Neural progenitor cell (in vitro differentiated cells): ENCODE measurements at regions not wholly inside any gene's neighbourhood (a gene's known extent, or its start where the extent isn't known, plus 50 kb on each side); places are given as distances from the start of the nearest gene placed in this dataset.

Experiments used
- DNase-seq: peaks from one replicate; pipeline ENCODE4 v3.0.0-alpha.2; 2016; ENCODE audit warnings: low spot score
- H2AFZ ChIP-seq: fragments of 200-600 bp; sonication (generic); replicated peaks from 2 replicates; pipeline ENCODE4 v1.6.1; 2016; ENCODE audit warnings: antibody characterized with exemption
- H3F3A ChIP-seq: fragments of 200-600 bp; sonication (generic); 2 replicates; pipeline ENCODE4 v1.6.1; 2016; ENCODE audit warnings: antibody characterized with exemption, low read depth
- H3K27ac ChIP-seq: fragments of 200-600 bp; sonication (generic); 2 replicates; pipeline ENCODE4 v1.5.1; 2016; ENCODE audit warnings: mild to moderate bottlenecking
- H3K27me3 ChIP-seq: fragments of 200-600 bp; sonication (generic); 2 replicates; pipeline ENCODE4 v1.6.1; 2016; ENCODE audit warnings: mild to moderate bottlenecking, moderate library complexity
- H3K36me3 ChIP-seq: fragments of 200-600 bp; sonication (generic); 2 replicates; pipeline ENCODE4 v1.5.1; 2016
- H3K4me1 ChIP-seq: fragments of 200-600 bp; sonication (generic); 2 replicates; pipeline ENCODE4 v1.6.1; 2016; ENCODE audit warnings: mixed run types
- H3K4me2 ChIP-seq: fragments of 200-600 bp; sonication (generic); 2 replicates; pipeline ENCODE4 v1.6.1; 2016
- H3K4me3 ChIP-seq: fragments of 200-600 bp; sonication (generic); 2 replicates; pipeline ENCODE4 v1.5.1; 2016
- H3K79me2 ChIP-seq: fragments of 200-600 bp; sonication (generic); 2 replicates; pipeline ENCODE4 v1.6.1; 2016; ENCODE audit warnings: low read depth
- H3K9ac ChIP-seq: fragments of 200-600 bp; sonication (generic); 2 replicates; pipeline ENCODE4 v1.6.1; 2016
- H3K9me3 ChIP-seq: fragments of 200-600 bp; sonication (generic); 2 replicates; pipeline ENCODE4 v1.5.1; 2016; ENCODE audit warnings: low read depth
- H4K20me1 ChIP-seq: fragments of 200-600 bp; sonication (generic); 2 replicates; pipeline ENCODE4 v1.6.1; 2016; ENCODE audit warnings: low read depth
- H3K27ac Mint-ChIP-seq: 3 replicates; pipeline ENCODE4 v1.8.0; 2021; ENCODE audit warnings: mixed read lengths
- H3K27me3 Mint-ChIP-seq: 2 replicates; pipeline ENCODE4 v1.8.0; 2022; ENCODE audit warnings: low read depth, mild to moderate bottlenecking, inconsistent platforms, moderate library complexity, mixed read lengths; ENCODE audit not compliant: insufficient read depth
- H3K36me3 Mint-ChIP-seq: 3 replicates; pipeline ENCODE4 v1.8.0; 2021; ENCODE audit warnings: mixed read lengths
- H3K4me1 Mint-ChIP-seq: 3 replicates; pipeline ENCODE4 v1.8.0; 2021; ENCODE audit warnings: mixed read lengths
- H3K4me3 Mint-ChIP-seq: 3 replicates; pipeline ENCODE4 v1.8.0; 2021; ENCODE audit warnings: mild to moderate bottlenecking, moderate library complexity, mixed read lengths
- H3K9me3 Mint-ChIP-seq: 3 replicates; pipeline ENCODE4 v1.8.0; 2020; ENCODE audit warnings: mixed read lengths
- CTCF ChIP-seq: fragments of 200-600 bp; sonication (generic); IDR thresholded peaks from 2 replicates; pipeline ENCODE4 v1.5.1; 2017; ENCODE audit warnings: antibody characterized with exemption, mild to moderate bottlenecking
- EZH2 ChIP-seq: fragments of 200-600 bp; sonication (generic); IDR thresholded peaks from 2 replicates; pipeline ENCODE4 v1.6.1; 2017; ENCODE audit warnings: antibody characterized with exemption, mild to moderate bottlenecking, moderate library complexity
- EZH2phosphoT487 ChIP-seq: fragments of 200-600 bp; sonication (generic); IDR thresholded peaks from 2 replicates; pipeline ENCODE4 v1.6.1; 2017; ENCODE audit warnings: antibody characterized with exemption

DNA sequence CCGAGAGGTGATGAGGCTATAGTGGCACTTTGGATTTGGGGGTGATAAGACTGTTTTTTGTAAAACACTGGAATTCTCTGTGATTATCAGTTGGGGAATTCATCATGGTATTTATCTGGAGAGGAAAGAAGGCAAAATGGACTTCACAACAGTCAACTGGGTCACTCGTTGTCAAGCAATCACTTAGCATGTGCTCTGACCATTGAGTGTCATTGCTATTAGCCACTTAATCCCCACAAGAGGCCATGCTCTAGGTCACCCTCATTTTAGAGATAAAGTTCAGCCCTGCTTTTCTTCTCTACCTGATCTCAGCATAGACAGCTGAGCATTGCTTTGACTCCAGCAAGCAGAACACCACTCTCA lies 160.1 kb upstream of the PITX1 start:
- H2AFZ ChIP-seq: no peak overlapping the region
- peaks cover 72% of the 10 kb centered on the region for H3K27me3 ChIP-seq
- peaks cover 11% of the 10 kb centered on the region for H3K4me1 Mint-ChIP-seq
- H3K4me2 ChIP-seq: no peak overlapping the region
- no peak overlapping the region for H3K9ac ChIP-seq
- H3K4me3 ChIP-seq: no peak overlapping the region
- H3K27ac Mint-ChIP-seq: no peak overlapping the region
- peaks cover 4% of the 10 kb centered on the region for H3K9me3 Mint-ChIP-seq
- peaks cover 2% of the 10 kb centered on the region for H3K4me1 ChIP-seq
- no peak overlapping the region for H3K27ac ChIP-seq
- no peaks in the 10 kb centered on the region for H4K20me1 ChIP-seq
- no peaks in the 10 kb centered on the region for H3K79me2 ChIP-seq
- no peaks in the 10 kb centered on the region for H3K36me3 ChIP-seq
- no peak overlapping the region for H3K4me3 Mint-ChIP-seq
- no peaks in the 10 kb centered on the region for H3K36me3 Mint-ChIP-seq
- H3F3A ChIP-seq: peaks cover 8% of the 10 kb centered on the region
- peaks cover 14% of the 10 kb centered on the region for H3K27me3 Mint-ChIP-seq
- DNase-seq: no peak
- TF ChIP-seq CTCF: no peak
- no peak for TF ChIP-seq EZH2
- TF ChIP-seq EZH2phosphoT487: no peak
- H3K9me3 ChIP-seq: no peaks in the 10 kb centered on the region

DNA sequence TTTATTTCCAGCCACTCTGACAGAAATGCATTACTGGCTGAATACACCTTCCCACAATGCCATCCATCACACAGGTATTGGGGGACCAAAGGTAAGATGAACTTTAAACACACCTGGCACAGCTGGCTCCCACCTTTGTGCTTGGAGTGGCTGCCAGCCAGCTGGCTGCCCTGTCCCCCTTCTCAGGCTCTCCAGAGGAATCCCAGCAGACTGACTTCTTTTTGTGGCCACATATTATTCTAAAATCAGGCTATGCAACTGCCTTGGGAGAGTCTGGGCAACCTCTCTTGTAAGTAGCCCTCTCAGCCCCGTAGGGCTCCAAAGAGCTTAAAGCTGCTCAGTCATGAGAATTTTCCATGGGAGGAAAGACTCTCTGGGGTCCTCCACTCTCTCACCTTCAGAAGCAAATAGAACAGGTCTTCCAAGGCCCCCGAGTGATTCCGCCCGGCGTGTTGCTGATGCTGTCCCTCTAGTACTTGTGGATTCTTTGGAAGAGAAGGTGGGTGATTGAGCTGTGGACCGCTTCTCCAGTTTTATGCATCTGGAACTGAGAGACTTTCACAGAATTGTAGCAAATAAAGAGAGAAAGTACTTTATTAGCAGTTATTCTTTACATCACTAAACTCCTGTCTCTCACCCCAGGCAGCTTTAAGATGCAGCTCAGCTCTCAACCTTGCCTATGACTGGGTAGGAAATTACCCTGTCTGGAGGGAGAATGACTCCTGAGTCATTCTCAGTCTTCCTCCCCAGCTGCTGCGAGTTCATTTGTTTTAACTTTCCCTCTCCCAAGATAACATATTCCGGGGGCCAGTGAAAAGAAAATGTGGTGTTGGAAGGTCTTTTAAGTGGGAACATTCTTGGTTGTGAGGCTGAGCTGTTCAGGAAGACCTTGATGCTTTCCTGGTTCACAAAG lies 159.4 kb upstream of the PITX1 start:
- H3K27me3 ChIP-seq: peaks cover 72% of the 10 kb centered on the region
- H4K20me1 ChIP-seq: no peaks in the 10 kb centered on the region
- peaks cover 4% of the 10 kb centered on the region for H3K9me3 Mint-ChIP-seq
- H3K4me2 ChIP-seq: no peak overlapping the region
- H3K27ac Mint-ChIP-seq: no peak overlapping the region
- no peak for TF ChIP-seq CTCF
- no peak for TF ChIP-seq EZH2
- no peak for TF ChIP-seq EZH2phosphoT487
- H3K79me2 ChIP-seq: no peaks in the 10 kb centered on the region
- no peak overlapping the region for H3K9ac ChIP-seq
- no peaks in the 10 kb centered on the region for H3K36me3 Mint-ChIP-seq
- peaks cover 11% of the 10 kb centered on the region for H3K4me1 Mint-ChIP-seq
- H3K36me3 ChIP-seq: no peaks in the 10 kb centered on the region
- peaks cover 8% of the 10 kb centered on the region for H3F3A ChIP-seq
- no peak for DNase-seq
- peaks cover 16% of the 10 kb centered on the region for H3K27me3 Mint-ChIP-seq
- H2AFZ ChIP-seq: no peak overlapping the region
- no peak overlapping the region for H3K27ac ChIP-seq
- H3K4me3 Mint-ChIP-seq: no peak overlapping the region
- no peak overlapping the region for H3K4me3 ChIP-seq
- H3K9me3 ChIP-seq: no peaks in the 10 kb centered on the region
- peaks cover 2% of the 10 kb centered on the region for H3K4me1 ChIP-seq

GRCh38 chr5:135192351-135192750 lies 158.3 kb upstream of the PITX1 start:
- Mint-ChIP-seq H3K4me3 (no peak overlapping the region), H3K27ac (no peak overlapping the region), H3K27me3 (peaks cover 16% of the 10 kb centered on the region), H3K4me1 (peaks cover 11% of the 10 kb centered on the region), H3K9me3 (peaks cover 3% of the 10 kb centered on the region), H3K36me3 (no peaks in the 10 kb centered on the region)
- Histone ChIP-seq H3K27ac (no peak overlapping the region), H3K9me3 (no peaks in the 10 kb centered on the region), H3K27me3 (peaks cover 75% of the 10 kb centered on the region), H3F3A (peaks cover 8% of the 10 kb centered on the region), H3K36me3 (no peaks in the 10 kb centered on the region), H3K79me2 (no peaks in the 10 kb centered on the region), H3K4me1 (peaks cover 2% of the 10 kb centered on the region), H3K4me3 (no peak overlapping the region), H2AFZ (no peak overlapping the region), H3K4me2 (no peak overlapping the region), H3K9ac (no peak overlapping the region), H4K20me1 (no peaks in the 10 kb centered on the region)
- DNase-seq: no peak
- TF ChIP-seq EZH2 (no peak), EZH2phosphoT487 (no peak), CTCF (no peak)
